IMR-90 (cell line): ENCODE measurements at regions not wholly inside any gene's neighbourhood (a gene's known extent, or its start where the extent isn't known, plus 50 kb on each side); places are given as distances from the start of the nearest gene placed in this dataset.

Experiments used
- ATAC-seq: fragments of 200-7000 bp; cut with Tn5 transposase; 2 replicates; pipeline ENCODE4 v1.9.1; 2020; ENCODE audit warnings: low read depth, mild to moderate bottlenecking, moderate library complexity
- BruUV-seq: library from RNA; stranded (reverse); fragments of 400-500 nt; replicated peaks from 2 replicates; lab custom pipeline; 2021; lab: Mats Ljungman, UMichigan
- CTCF ChIA-PET: fragments of 300-600 bp; formaldehyde crosslinking; extraction: SDS; loops from one replicate; lab custom pipeline; 2021; ENCODE audit warnings: antibody characterized with exemption; lab: Yijun Ruan, JAX
- POLR2A ChIA-PET: fragments of 300-600 bp; sonication (Branson Sonifier 250); formaldehyde crosslinking; loops from one replicate; lab custom pipeline; 2022; ENCODE audit warnings: antibody characterized with exemption; ENCODE audit not compliant: unreplicated experiment; lab: Charles Lee
- DNase-seq: peaks from one replicate; pipeline ENCODE4 v3.0.0; 2013
- H2AFZ ChIP-seq: replicated peaks from 2 replicates; pipeline ENCODE3; 2013; ENCODE audit warnings: low read length, mild to moderate bottlenecking; ENCODE audit not compliant: poor library complexity
- H2AK5ac ChIP-seq: 2 replicates; pipeline ENCODE4 v1.6.1; 2013; ENCODE audit warnings: low read depth, low read length, inconsistent platforms
- H2AK9ac ChIP-seq: replicated peaks from 2 replicates; pipeline ENCODE3; 2013; ENCODE audit warnings: mild to moderate bottlenecking, low read depth, low read length, moderate library complexity; ENCODE audit not compliant: poor library complexity
- H2BK120ac ChIP-seq: 2 replicates; pipeline ENCODE4 v1.6.1; 2013; ENCODE audit warnings: low read depth, low read length, inconsistent platforms
- H2BK15ac ChIP-seq: 3 replicates; pipeline ENCODE4 v1.6.1; 2013; ENCODE audit warnings: low read depth, low read length, inconsistent platforms
- H2BK20ac ChIP-seq: 2 replicates; pipeline ENCODE4 v1.6.1; 2013; ENCODE audit warnings: low read depth, mild to moderate bottlenecking, inconsistent platforms, low read length, moderate library complexity
- H2BK5ac ChIP-seq: 2 replicates; pipeline ENCODE4 v1.6.1; 2013; ENCODE audit warnings: mild to moderate bottlenecking, low read depth, low read length, inconsistent platforms; ENCODE audit not compliant: poor library complexity, severe bottlenecking
- H3K14ac ChIP-seq: replicated peaks from 2 replicates; pipeline ENCODE4 v1.6.1; 2013; ENCODE audit warnings: low read depth, low read length, inconsistent platforms
- H3K18ac ChIP-seq: 2 replicates; pipeline ENCODE4 v1.6.1; 2013; ENCODE audit warnings: low read depth, low read length, control low read depth
- H3K23ac ChIP-seq: 2 replicates; pipeline ENCODE4 v1.6.1; 2013; ENCODE audit warnings: low read depth, low read length, inconsistent platforms
- H3K27ac ChIP-seq: 2 replicates; pipeline ENCODE4 v1.5.1; 2013; ENCODE audit warnings: mild to moderate bottlenecking, control low read depth, low read length; ENCODE audit not compliant: insufficient read depth
- H3K27me3 ChIP-seq: 2 replicates; pipeline ENCODE4 v1.6.1; 2013; ENCODE audit warnings: low read length; ENCODE audit not compliant: control insufficient read depth, insufficient read depth
- H3K36me3 ChIP-seq: 2 replicates; pipeline ENCODE4 v1.6.1; 2013; ENCODE audit warnings: low read length, mixed read lengths; ENCODE audit not compliant: control insufficient read depth, insufficient read depth
- H3K4ac ChIP-seq: 2 replicates; pipeline ENCODE4 v1.6.1; 2013; ENCODE audit warnings: low read depth, low read length, inconsistent platforms
- H3K4me1 ChIP-seq: 2 replicates; pipeline ENCODE4 v1.6.1; 2013; ENCODE audit warnings: low read length, mixed read lengths; ENCODE audit not compliant: control insufficient read depth, insufficient read depth
- H3K4me2 ChIP-seq: 2 replicates; pipeline ENCODE4 v1.6.1; 2013; ENCODE audit warnings: low read depth, mild to moderate bottlenecking, control low read depth, low read length, moderate library complexity
- H3K4me3 ChIP-seq: 2 replicates; pipeline ENCODE4 v1.5.1; 2013; ENCODE audit warnings: low read depth, mild to moderate bottlenecking, control low read depth, low read length, moderate library complexity; ENCODE audit not compliant: insufficient read depth
- H3K56ac ChIP-seq: 2 replicates; pipeline ENCODE4 v1.6.1; 2013; ENCODE audit warnings: low read length, inconsistent platforms; ENCODE audit not compliant: insufficient read depth; ENCODE audit errors: extremely low read depth
- H3K79me1 ChIP-seq, 2 experiments: 2 replicates each; pipeline ENCODE4 v1.6.1; 2013; ENCODE audit warnings: low read length in 2 of 2, inconsistent platforms in 1 of 2, low read depth in 1 of 2
- H3K9ac ChIP-seq: 2 replicates; pipeline ENCODE4 v1.6.1; 2013; ENCODE audit warnings: low read depth, low read length, control low read depth
- H3K9me1 ChIP-seq: 2 replicates; pipeline ENCODE4 v1.6.1; 2013; ENCODE audit warnings: low read length, inconsistent platforms; ENCODE audit not compliant: insufficient read depth
- H3K9me3 ChIP-seq: 2 replicates; pipeline ENCODE4 v1.6.1; 2013; ENCODE audit warnings: low read length; ENCODE audit not compliant: control insufficient read depth, insufficient read depth
- H4K20me1 ChIP-seq: 2 replicates; pipeline ENCODE4 v1.6.1; 2013; ENCODE audit warnings: low read length, inconsistent platforms; ENCODE audit not compliant: insufficient read depth
- H4K5ac ChIP-seq: 2 replicates; pipeline ENCODE4 v1.6.1; 2013; ENCODE audit warnings: mild to moderate bottlenecking, low read depth, low read length, control low read depth
- H4K8ac ChIP-seq, 2 experiments: 2 replicates each; pipeline ENCODE4 v1.6.1; 2013; ENCODE audit warnings: low read depth in 2 of 2, low read length in 2 of 2, control low read depth in 1 of 2, inconsistent platforms in 1 of 2
- H4K91ac ChIP-seq: 2 replicates; pipeline ENCODE4 v1.6.1; 2013; ENCODE audit warnings: low read depth, low read length, inconsistent platforms; ENCODE audit not compliant: insufficient read depth
- BHLHE40 ChIP-seq: fragments of 150-350 bp; IDR thresholded peaks from 2 replicates; pipeline ENCODE4 v1.6.1; 2016; ENCODE audit warnings: mild to moderate bottlenecking, low read depth, low read length
- CTCF ChIP-seq: conservative IDR thresholded peaks from 2 replicates; pipeline ENCODE4 v1.5.1; 2012; ENCODE audit warnings: mild to moderate bottlenecking, low read depth, low read length, improper control_type of control experiment
- FOS ChIP-seq: fragments of 150-350 bp; IDR thresholded peaks from 2 replicates; pipeline ENCODE4 v1.6.1; 2016; ENCODE audit warnings: low read depth, low read length
- MXI1 ChIP-seq: IDR thresholded peaks from 2 replicates; pipeline ENCODE4 v1.6.1; 2012; ENCODE audit warnings: low read depth, mild to moderate bottlenecking, low read length, moderate library complexity, borderline replicate concordance
- NFE2L2 ChIP-seq: fragments of 150-350 bp; IDR thresholded peaks from 2 replicates; pipeline ENCODE4 v1.6.1; 2016; ENCODE audit warnings: low read depth, mild to moderate bottlenecking, low read length
- POLR2A ChIP-seq: IDR thresholded peaks from 2 replicates; pipeline ENCODE4 v1.6.1; 2012; ENCODE audit warnings: mild to moderate bottlenecking, low read depth, low read length
- RCOR1 ChIP-seq: IDR thresholded peaks from 2 replicates; pipeline ENCODE4 v1.6.1; 2012; ENCODE audit warnings: mild to moderate bottlenecking, low read length, improper control_type of control experiment; ENCODE audit not compliant: insufficient replicate concordance
- RFX5 ChIP-seq: IDR thresholded peaks from 2 replicates; pipeline ENCODE4 v1.8.0; 2012; ENCODE audit warnings: low read depth, mild to moderate bottlenecking, low read length, moderate library complexity
- SMC3 ChIP-seq: fragments of 150-350 bp; IDR thresholded peaks from 2 replicates; pipeline ENCODE4 v1.6.1; 2016; ENCODE audit warnings: low read depth, mild to moderate bottlenecking, antibody characterized with exemption, low read length, moderate library complexity
- WGBS, 2 experiments: methylation state at CpG; one replicate each; pipeline versions ENCODE4 v1.1.5 to v1.1.7; 2013; ENCODE audit warnings: missing lambda C conversion rate in 2 of 2; ENCODE audit not compliant: insufficient read length in 1 of 2; ENCODE audit errors: extremely low coverage in 2 of 2; 5-methylcytosine and 5-hydroxymethylcytosine counted together
- dilution Hi-C: fragments of 300-500 bp; cut with HindIII; formaldehyde crosslinking; loops from one replicate; pipeline ENCODE4 v1.14.3; 2018; ENCODE audit warnings: low sequenced_read_pairs; ENCODE audit not compliant: unreplicated experiment
- in situ Hi-C: fragments of 300-500 bp; cut with MboI; formaldehyde crosslinking; loops from 3 replicates; pipeline ENCODE4 v1.14.3; 2019; ENCODE audit warnings: low sequenced_read_pairs, inconsistent platforms, mixed read lengths
- intact Hi-C: fragments of 100-400 bp; cut with micrococcal nuclease; formaldehyde crosslinking; loops from 2 replicates; pipeline ENCODE4 v1.10.0; 2022

- Histone ChIP-seq H4K91ac (no peak overlapping the region), H2BK15ac (no peak overlapping the region), H4K20me1 (no peaks in the 10 kb centered on the region), H3K9me3 (peaks cover 27% of the 10 kb centered on the region), H3K4me2 (no peak overlapping the region), H3K14ac (no peak overlapping the region), H2BK120ac (no peak overlapping the region), H4K8ac (no peak overlapping the region), H3K27ac (no peak overlapping the region), H2AFZ (no peak overlapping the region), H3K23ac (no peak overlapping the region), H4K5ac (no peak overlapping the region), H3K4me1 (no peaks in the 10 kb centered on the region), H3K36me3 (no peaks in the 10 kb centered on the region), H2BK5ac (no peak overlapping the region), H3K9ac (no peak overlapping the region), H3K18ac (no peak overlapping the region), H2AK5ac (no peak overlapping the region), H3K79me1 (no peaks in the 10 kb centered on the region), H2BK20ac (no peak overlapping the region), H3K9me1 (no peaks in the 10 kb centered on the region), H3K4me3 (no peak overlapping the region), H3K4ac (no peak overlapping the region), H3K27me3 (no peaks in the 10 kb centered on the region), H3K56ac (no peak overlapping the region), H2AK9ac (no peak overlapping the region)
- ATAC-seq (no peak), DNase-seq (no peak)
- dilution Hi-C loops (no loop called here), in situ Hi-C loops (no loop called here), intact Hi-C loops (no loop called here)
- WGBS, 2 experiments: no CpG with 5 or more reads among the region's 2 CpGs
- BruUV-seq: no TSS peak
- POLR2A ChIA-PET: no interaction called here
- no peak for TF ChIP-seq NFE2L2
- TF ChIP-seq POLR2A: no peak
- no peak for TF ChIP-seq FOS
- no peak for TF ChIP-seq RFX5
- TF ChIP-seq RCOR1: no peak
- no peak for TF ChIP-seq MXI1
- no peak for TF ChIP-seq SMC3
- TF ChIP-seq BHLHE40: no peak
- TF ChIP-seq CTCF: no peak
- CTCF ChIA-PET: no interaction called here
Measured at GRCh38 chr1:105909811-105910210, 1146.7 kb upstream of the PRMT6 start.
